ENCODE measurements at regions not wholly inside any gene's neighbourhood (a gene's known extent, or its start where the extent isn't known, plus 50 kb on each side); places are given as distances from the start of the nearest gene placed in this dataset.

- TF ChIP-seq CTCF (IDR thresholded peaks at IDR 0.05; ENCODE audit: low read depth, low read length, missing control alignments) = no peak
- no peak for DNase-seq (ENCODE audit: low read depth)
- no peak overlapping the region for H3K4me3 ChIP-seq (ENCODE audit: low read depth, low read length)
Measured at GRCh38 chr4:14807856-14808255, 194.4 kb upstream of the CPEB2 start.

- no peak for DNase-seq (ENCODE audit: low read depth)
- no peak for TF ChIP-seq CTCF (IDR thresholded peaks at IDR 0.05; ENCODE audit: low read depth, low read length, missing control alignments)
- no peak overlapping the region for H3K4me3 ChIP-seq (ENCODE audit: low read depth, low read length)
Measured at GRCh38 chr4:14809203-14809602, 193.1 kb upstream of the CPEB2 start.

- no peak for TF ChIP-seq CTCF (IDR thresholded peaks at IDR 0.05; ENCODE audit: low read depth, low read length, missing control alignments)
- no peak overlapping the region for H3K4me3 ChIP-seq (ENCODE audit: low read depth, low read length)
- DNase-seq (ENCODE audit: low read depth) = no peak
Measured at GRCh38 chr4:14810121-14810520, 192.2 kb upstream of the CPEB2 start.

GRCh38 chr4:14810568-14810967, 191.7 kb upstream of the CPEB2 start:
- H3K4me3 ChIP-seq (ENCODE audit: low read depth, low read length) = no peak overlapping the region
- DNase-seq (ENCODE audit: low read depth) = no peak
- TF ChIP-seq CTCF (IDR thresholded peaks at IDR 0.05; ENCODE audit: low read depth, low read length, missing control alignments) = no peak

GRCh38 chr4:14812101-14812500, 190.2 kb upstream of the CPEB2 start:
- no peak for TF ChIP-seq CTCF (IDR thresholded peaks at IDR 0.05; ENCODE audit: low read depth, low read length, missing control alignments)
- no peak for DNase-seq (ENCODE audit: low read depth)
- H3K4me3 ChIP-seq (ENCODE audit: low read depth, low read length) = no peak overlapping the region

- no peak for DNase-seq (ENCODE audit: low read depth)
- TF ChIP-seq CTCF (IDR thresholded peaks at IDR 0.05; ENCODE audit: low read depth, low read length, missing control alignments) = no peak
- H3K4me3 ChIP-seq (ENCODE audit: low read depth, low read length) = no peak overlapping the region
Measured at GRCh38 chr4:14816623-14817261, 185.5 kb upstream of the CPEB2 start.

- DNase-seq (ENCODE audit: low read depth) = no peak
- no peak for TF ChIP-seq CTCF (IDR thresholded peaks at IDR 0.05; ENCODE audit: low read depth, low read length, missing control alignments)
- no peak overlapping the region for H3K4me3 ChIP-seq (ENCODE audit: low read depth, low read length)
Measured at GRCh38 chr4:14824189-14824588, 178.1 kb upstream of the CPEB2 start.

Measured in GM12864 (cell line).